Neutrophil (primary cell): ENCODE measurements at regions not wholly inside any gene's neighbourhood (a gene's known extent, or its start where the extent isn't known, plus 50 kb on each side); places are given as distances from the start of the nearest gene placed in this dataset.

ENCODE experiments used
- H3K27ac ChIP-seq: fragments of 200-600 bp; sonication (generic); 2 replicates; pipeline ENCODE4 v1.5.1; 2016; ENCODE audit warnings: mild to moderate bottlenecking, moderate library complexity
- H3K27me3 ChIP-seq: fragments of 200-600 bp; sonication (generic); 2 replicates; pipeline ENCODE4 v1.6.0; 2016; ENCODE audit warnings: mild to moderate bottlenecking
- H3K36me3 ChIP-seq: fragments of 200-600 bp; sonication (generic); 2 replicates; pipeline ENCODE4 v1.5.1; 2017
- H3K4me1 ChIP-seq, 2 experiments: fragments of 200-600 bp in 1 of 2; sonication (generic) in 1 of 2; 1 replicate in 1 of 2; 2 replicates in 1 of 2; pipeline versions ENCODE4 v1.5.1 to v1.6.1; 2013 to 2016; ENCODE audit warnings: low read depth in 1 of 2, low read length in 1 of 2, mild to moderate bottlenecking in 1 of 2, moderate library complexity in 1 of 2; ENCODE audit not compliant: control insufficient read depth in 1 of 2, insufficient read depth in 1 of 2
- H3K4me3 ChIP-seq, 2 experiments: fragments of 200-600 bp in 1 of 2; sonication (generic) in 1 of 2; 1 replicate in 1 of 2; 2 replicates in 1 of 2; pipeline ENCODE4 v1.5.1; 2013 to 2016; ENCODE audit warnings: low read depth in 1 of 2, low read length in 1 of 2, mild to moderate bottlenecking in 1 of 2, moderate library complexity in 1 of 2
- H3K9me3 ChIP-seq: fragments of 200-600 bp; sonication (generic); 2 replicates; pipeline ENCODE4 v1.5.1; 2016
- TF ChIP-seq, protein P1 (sequence below): fragments of 200-600 bp; sonication (generic); IDR thresholded peaks from 2 replicates; pipeline ENCODE4 v1.5.1; 2016; ENCODE audit warnings: antibody characterized with exemption

DNA sequence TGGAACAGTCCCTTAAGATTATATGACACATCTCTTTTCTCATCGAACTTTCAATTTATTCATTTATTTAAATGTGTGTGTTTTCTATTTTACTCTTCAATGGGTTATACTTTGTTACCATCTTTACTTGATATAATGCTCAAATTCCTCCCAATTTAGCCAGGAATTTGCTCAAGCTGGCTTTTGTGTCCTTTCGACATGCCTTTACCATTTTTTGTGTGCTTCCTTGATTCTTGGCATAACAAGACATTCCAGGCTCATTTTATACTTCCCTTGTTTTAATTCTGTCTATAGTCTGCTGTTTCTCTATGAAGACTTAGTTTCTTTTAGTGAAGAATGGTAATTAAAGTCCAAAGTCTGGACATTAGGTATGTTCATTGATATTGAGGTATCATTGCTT is 315.8 kb downstream of the AEBP2 start:
- Histone ChIP-seq H3K27me3 (no peaks in the 10 kb centered on the region), H3K36me3 (no peaks in the 10 kb centered on the region), H3K4me1 (no peaks in the 10 kb centered on the region), H3K4me3 (no peak overlapping the region), H3K27ac (no peak overlapping the region), H3K9me3 (peaks cover 8% of the 10 kb centered on the region)
- TF ChIP-seq, protein P1, sequence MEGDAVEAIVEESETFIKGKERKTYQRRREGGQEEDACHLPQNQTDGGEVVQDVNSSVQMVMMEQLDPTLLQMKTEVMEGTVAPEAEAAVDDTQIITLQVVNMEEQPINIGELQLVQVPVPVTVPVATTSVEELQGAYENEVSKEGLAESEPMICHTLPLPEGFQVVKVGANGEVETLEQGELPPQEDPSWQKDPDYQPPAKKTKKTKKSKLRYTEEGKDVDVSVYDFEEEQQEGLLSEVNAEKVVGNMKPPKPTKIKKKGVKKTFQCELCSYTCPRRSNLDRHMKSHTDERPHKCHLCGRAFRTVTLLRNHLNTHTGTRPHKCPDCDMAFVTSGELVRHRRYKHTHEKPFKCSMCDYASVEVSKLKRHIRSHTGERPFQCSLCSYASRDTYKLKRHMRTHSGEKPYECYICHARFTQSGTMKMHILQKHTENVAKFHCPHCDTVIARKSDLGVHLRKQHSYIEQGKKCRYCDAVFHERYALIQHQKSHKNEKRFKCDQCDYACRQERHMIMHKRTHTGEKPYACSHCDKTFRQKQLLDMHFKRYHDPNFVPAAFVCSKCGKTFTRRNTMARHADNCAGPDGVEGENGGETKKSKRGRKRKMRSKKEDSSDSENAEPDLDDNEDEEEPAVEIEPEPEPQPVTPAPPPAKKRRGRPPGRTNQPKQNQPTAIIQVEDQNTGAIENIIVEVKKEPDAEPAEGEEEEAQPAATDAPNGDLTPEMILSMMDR, result no peak

DNA sequence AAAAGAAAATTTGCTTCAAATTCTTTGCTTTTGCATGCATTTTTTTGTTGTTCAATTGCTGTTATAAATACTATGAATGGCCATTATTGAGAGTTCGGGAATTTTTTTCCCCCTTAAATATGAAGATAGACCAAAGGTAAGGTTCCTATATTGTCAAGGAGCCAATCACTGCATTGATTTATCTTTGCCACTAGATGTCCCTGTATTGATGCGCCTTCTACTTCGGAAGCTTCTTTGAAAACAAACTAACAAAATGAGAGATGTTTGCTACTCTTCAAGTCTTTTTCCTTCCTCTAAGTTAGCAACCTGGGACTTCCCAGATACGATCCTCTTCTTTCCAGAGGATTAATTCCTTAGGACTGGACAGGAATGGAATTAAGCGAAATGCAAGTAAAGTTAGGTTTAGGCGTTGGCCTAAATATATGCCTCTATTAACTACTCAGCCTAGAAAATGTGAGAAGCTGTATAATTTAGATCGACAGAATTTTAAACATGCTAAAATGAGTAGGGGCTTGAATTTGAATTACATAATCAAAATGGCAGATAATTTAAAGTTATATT is 318.1 kb downstream of the AEBP2 start:
- H3K4me3 ChIP-seq, result no peak overlapping the region
- TF ChIP-seq, protein P1, result no peak
- peaks cover 8% of the 10 kb centered on the region for H3K9me3 ChIP-seq
- no peaks in the 10 kb centered on the region for H3K27me3 ChIP-seq
- H3K36me3 ChIP-seq, result no peaks in the 10 kb centered on the region
- H3K4me1 ChIP-seq, result peaks cover 0 to 10% of the 10 kb centered on the region in 2 experiments
- H3K27ac ChIP-seq, result no peak overlapping the region

DNA sequence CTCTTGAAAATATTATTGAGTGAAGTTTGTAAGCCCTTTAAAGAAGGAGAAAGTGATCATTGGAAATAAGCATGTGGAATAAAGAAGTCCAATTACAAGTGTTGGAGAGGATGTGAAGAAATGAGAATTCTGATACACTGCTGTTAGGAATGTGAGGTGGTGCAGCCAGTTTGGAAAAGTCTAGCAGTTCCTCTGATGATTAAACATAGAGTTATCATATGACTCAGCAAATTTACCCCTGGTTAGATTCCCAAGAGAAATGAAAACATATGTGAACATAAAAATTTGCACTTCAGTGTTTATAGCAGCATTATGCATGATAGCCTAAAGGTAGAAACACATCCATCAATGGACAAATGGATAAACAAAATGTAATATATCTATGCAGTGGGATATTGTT is 319.9 kb downstream of the AEBP2 start:
- H3K4me3 ChIP-seq, result no peak overlapping the region
- no peaks in the 10 kb centered on the region for H3K36me3 ChIP-seq
- H3K27ac ChIP-seq, result no peak overlapping the region
- H3K4me1 ChIP-seq, result peaks cover 0 to 10% of the 10 kb centered on the region in 2 experiments
- TF ChIP-seq, protein P1, result no peak
- no peaks in the 10 kb centered on the region for H3K27me3 ChIP-seq
- H3K9me3 ChIP-seq, result no peaks in the 10 kb centered on the region

DNA sequence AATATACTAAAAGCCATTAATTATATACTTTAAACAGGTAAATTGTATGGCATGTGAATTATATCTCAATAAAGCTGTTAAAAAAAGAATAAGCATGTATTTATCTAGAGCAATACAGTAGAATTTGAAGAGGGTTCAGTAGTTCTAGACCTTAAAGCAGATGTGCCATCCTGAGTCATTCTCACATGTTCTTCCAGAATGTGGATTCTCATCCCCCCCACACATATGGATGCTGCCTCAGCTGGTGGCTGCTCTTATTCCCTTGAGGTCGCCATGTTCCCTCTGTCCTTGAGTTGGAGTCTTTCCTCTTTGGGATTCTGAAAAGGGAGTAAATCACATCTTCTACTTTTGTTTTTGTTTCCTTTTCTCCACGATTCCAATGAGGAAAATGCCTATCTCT is 321.3 kb downstream of the AEBP2 start:
- no peak overlapping the region for H3K4me3 ChIP-seq
- H3K4me1 ChIP-seq, result peaks cover 0 to 10% of the 10 kb centered on the region in 2 experiments
- H3K27me3 ChIP-seq, result no peaks in the 10 kb centered on the region
- TF ChIP-seq, protein P1, result no peak
- H3K27ac ChIP-seq, result no peak overlapping the region
- no peaks in the 10 kb centered on the region for H3K9me3 ChIP-seq
- H3K36me3 ChIP-seq, result no peaks in the 10 kb centered on the region

DNA sequence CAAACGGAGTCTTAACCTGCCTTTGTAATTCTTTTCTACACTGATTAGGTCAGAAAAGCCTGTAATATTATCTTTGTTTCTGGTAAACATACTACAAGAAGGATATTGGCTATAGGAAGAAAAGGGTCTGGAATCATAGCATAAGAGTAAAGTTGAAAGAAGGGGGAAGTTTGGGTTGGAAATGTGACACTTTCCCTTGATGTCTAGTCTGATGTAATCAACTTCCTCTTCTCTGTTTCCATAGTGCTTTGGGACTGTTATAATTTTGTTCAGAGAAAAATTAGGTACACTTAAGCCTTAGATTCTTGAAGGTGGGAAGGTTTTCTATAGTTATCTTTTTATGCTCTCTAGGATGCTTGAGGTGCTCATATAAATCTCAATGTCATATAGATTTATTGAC is 322.2 kb downstream of the AEBP2 start:
- H3K9me3 ChIP-seq, result no peaks in the 10 kb centered on the region
- no peak overlapping the region for H3K27ac ChIP-seq
- H3K4me1 ChIP-seq, result peaks cover 0 to 10% of the 10 kb centered on the region in 2 experiments
- TF ChIP-seq, protein P1, result no peak
- no peak overlapping the region for H3K4me3 ChIP-seq
- no peaks in the 10 kb centered on the region for H3K36me3 ChIP-seq
- H3K27me3 ChIP-seq, result no peaks in the 10 kb centered on the region
